ENCODE measurements at regions not wholly inside any gene's neighbourhood (a gene's known extent, or its start where the extent isn't known, plus 50 kb on each side); places are given as distances from the start of the nearest gene placed in this dataset.

DNA sequence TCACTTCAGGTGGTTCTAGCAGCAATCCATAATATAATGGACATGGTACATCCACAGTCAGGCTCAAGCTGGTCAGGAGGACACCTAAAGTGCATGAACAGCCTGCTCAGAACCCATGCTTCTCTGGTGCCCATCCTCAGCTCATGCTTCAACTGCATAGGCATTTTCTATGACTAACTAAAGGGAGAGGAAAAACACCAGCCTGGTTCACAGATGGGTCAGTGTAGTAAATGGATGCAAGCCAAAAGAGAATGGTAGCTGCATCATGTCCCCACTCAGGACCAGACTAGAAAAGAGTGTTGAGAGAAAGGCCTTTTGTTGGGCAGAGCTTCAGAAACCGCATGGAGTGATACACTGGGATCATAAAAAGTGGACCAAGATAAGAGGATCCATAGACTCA, 556.6 kb downstream of the TLE1 start:
- H3K4me3 ChIP-seq (ENCODE audit: low read depth, low read length) = no peak overlapping the region
- no peak for DNase-seq (ENCODE audit: low read depth)
- TF ChIP-seq, protein P1, sequence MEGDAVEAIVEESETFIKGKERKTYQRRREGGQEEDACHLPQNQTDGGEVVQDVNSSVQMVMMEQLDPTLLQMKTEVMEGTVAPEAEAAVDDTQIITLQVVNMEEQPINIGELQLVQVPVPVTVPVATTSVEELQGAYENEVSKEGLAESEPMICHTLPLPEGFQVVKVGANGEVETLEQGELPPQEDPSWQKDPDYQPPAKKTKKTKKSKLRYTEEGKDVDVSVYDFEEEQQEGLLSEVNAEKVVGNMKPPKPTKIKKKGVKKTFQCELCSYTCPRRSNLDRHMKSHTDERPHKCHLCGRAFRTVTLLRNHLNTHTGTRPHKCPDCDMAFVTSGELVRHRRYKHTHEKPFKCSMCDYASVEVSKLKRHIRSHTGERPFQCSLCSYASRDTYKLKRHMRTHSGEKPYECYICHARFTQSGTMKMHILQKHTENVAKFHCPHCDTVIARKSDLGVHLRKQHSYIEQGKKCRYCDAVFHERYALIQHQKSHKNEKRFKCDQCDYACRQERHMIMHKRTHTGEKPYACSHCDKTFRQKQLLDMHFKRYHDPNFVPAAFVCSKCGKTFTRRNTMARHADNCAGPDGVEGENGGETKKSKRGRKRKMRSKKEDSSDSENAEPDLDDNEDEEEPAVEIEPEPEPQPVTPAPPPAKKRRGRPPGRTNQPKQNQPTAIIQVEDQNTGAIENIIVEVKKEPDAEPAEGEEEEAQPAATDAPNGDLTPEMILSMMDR (IDR thresholded peaks at IDR 0.05; ENCODE audit: low read depth, low read length, missing control alignments) = no peak

DNA sequence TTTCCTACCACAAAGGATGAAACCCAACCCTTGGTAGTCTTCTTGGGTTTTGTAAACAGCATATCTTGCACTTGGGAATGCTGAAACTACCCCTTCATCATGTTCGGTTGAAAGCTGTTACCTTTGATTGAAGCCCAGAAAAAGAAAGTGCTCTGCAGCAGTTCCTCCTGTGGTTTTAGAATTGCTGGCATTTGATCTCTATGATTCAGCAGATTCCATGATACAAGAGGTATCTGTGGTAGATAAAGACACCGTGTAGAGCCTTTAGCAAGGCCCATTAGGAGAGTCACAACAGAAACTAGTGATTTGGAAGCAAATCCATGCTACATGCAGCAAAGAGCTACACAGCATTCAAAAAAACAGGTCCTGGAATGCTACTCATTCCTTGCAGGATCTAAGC, 557.0 kb downstream of the TLE1 start:
- H3K4me3 ChIP-seq (ENCODE audit: low read depth, low read length) = no peak overlapping the region
- TF ChIP-seq, protein P1 (IDR thresholded peaks at IDR 0.05; ENCODE audit: low read depth, low read length, missing control alignments) = no peak
- DNase-seq (ENCODE audit: low read depth) = no peak

DNA sequence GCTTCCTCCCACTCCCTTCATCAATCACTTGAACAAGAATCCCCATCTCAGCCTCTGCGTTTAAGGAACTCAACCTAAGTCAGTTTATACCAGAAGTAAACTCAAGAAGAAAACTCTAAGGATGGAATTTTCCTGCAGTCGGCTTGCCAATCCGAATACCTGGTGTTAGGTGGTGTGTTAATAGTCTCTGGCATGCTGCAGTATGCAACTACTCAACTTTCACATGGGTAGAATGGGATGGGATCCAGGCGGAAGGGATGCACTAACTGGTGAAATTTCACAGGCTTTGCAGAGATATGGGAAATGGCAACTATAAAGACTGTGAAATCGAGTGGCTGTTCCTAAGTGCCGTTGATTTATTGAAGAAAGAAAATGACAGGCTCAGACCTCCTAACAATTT, 560.6 kb downstream of the TLE1 start:
- TF ChIP-seq, protein P1 (IDR thresholded peaks at IDR 0.05; ENCODE audit: low read depth, low read length, missing control alignments) = no peak
- no peak overlapping the region for H3K4me3 ChIP-seq (ENCODE audit: low read depth, low read length)
- no peak for DNase-seq (ENCODE audit: low read depth)

DNA sequence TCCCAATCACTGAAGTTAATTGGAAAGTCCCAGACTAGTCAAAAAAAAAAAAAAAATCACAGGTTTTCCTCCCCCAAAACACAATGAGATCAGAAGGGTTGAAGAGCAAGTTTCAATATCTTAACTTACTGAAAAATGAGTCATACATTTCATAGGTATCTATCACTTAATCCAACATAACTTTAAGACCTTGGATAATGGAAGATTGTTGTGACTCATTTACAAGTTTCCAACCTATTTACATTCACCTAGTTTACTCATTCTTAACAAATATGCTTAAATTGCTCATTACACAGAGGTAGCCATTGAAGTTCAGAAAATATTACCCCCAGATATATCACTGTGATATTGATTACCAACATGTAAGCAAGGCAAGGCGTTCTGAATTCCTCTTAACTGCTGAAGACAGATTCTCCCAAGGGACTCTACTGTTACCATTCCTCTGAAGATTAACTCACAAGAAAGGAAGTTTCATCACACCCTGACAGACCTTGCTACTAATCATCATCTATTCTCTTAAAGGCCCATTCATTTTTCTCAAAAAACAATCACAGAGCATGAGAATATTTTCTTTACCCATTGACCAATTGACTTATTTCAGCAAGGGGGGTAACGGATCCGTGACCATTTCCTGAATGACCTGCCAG, 563.8 kb downstream of the TLE1 start:
- TF ChIP-seq, protein P1 (IDR thresholded peaks at IDR 0.05; ENCODE audit: low read depth, low read length, missing control alignments) = no peak
- DNase-seq (ENCODE audit: low read depth) = no peak
- no peak overlapping the region for H3K4me3 ChIP-seq (ENCODE audit: low read depth, low read length)

DNA sequence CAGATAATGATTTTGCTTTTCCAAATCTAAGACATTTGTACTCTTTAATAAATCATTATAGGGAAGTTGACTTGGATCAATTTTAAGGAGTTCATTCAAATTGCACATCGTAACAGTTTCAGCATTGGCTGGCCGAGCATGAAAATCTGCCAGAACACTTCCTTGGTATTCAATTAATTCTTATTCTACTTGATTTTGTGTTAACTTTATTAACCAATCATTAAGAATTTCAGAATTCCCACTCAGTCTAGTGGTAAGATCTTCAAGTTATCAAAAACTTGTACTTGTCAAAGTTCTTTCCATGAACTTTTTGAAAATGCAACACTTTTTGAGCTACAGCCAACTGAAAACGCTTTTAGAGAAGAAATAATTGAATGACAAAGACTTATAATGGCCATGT, 565.8 kb downstream of the TLE1 start:
- TF ChIP-seq, protein P1 (IDR thresholded peaks at IDR 0.05; ENCODE audit: low read depth, low read length, missing control alignments) = no peak
- H3K4me3 ChIP-seq (ENCODE audit: low read depth, low read length) = no peak overlapping the region
- no peak for DNase-seq (ENCODE audit: low read depth)

DNA sequence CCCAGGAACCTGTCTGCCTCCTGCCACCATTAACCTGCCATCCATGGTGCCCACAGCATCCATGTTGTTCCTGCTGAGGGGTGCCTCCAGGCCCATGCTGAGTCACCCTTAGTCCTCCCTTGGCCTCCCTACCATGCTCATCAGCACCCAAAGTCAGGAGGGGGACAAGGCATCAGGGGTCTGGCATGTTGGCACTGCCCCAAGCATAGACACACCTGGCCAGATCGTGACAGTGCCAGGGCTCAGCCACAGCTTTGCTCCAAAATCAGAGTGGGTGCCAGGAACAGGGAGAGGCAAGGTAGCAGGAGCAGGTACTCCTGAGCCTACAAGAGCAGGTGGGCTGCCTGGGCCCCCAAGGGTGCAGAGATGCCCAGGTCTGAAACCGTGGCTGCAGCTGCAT, 566.6 kb downstream of the TLE1 start:
- H3K4me3 ChIP-seq (ENCODE audit: low read depth, low read length) = no peak overlapping the region
- no peak for DNase-seq (ENCODE audit: low read depth)
- TF ChIP-seq, protein P1 (IDR thresholded peaks at IDR 0.05; ENCODE audit: low read depth, low read length, missing control alignments) = no peak

DNA sequence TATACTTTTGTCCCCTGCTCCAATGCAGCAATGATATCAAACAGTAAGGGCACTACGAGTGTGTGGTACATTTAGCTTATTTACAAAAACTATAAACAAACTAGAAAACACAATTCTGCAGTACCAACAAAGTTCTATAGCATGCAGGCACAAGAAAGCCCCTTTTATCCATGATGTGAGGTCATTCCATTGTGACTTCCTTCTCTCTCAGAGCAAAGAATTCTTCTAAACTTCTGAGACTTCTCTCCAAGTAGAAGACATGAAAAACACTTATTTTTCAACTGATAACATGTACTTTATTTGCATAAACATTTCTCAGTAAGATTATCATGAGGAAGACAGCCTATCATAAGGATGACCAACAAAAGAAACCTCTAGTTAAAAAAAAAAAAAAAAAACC, 569.8 kb downstream of the TLE1 start:
- TF ChIP-seq, protein P1 (IDR thresholded peaks at IDR 0.05; ENCODE audit: low read depth, low read length, missing control alignments) = no peak
- DNase-seq (ENCODE audit: low read depth) = no peak
- no peak overlapping the region for H3K4me3 ChIP-seq (ENCODE audit: low read depth, low read length)
